Activated CD8-positive, alpha-beta T cell treated with anti-CD3 and anti-CD28 coated beads for 36 hours (primary cell): ENCODE measurements at regions not wholly inside any gene's neighbourhood (a gene's known extent, or its start where the extent isn't known, plus 50 kb on each side); places are given as distances from the start of the nearest gene placed in this dataset.

Experiments used
- ATAC-seq: fragments of 200-7000 bp; cut with Tn5 transposase; one replicate; pipeline ENCODE4 v1.10.0; 2021; ENCODE audit warnings: mild to moderate bottlenecking, moderate library complexity
- CTCF ChIA-PET: fragments of 350-600 bp; sonication (Branson Sonifier 250); formaldehyde crosslinking; loops from one replicate; lab custom pipeline; 2021; ENCODE audit warnings: antibody characterized with exemption; lab: Charles Lee
- POLR2A ChIA-PET: fragments of 350-600 bp; sonication (Branson Sonifier 250); formaldehyde crosslinking; loops from one replicate; lab custom pipeline; 2021; ENCODE audit warnings: antibody characterized with exemption; lab: Charles Lee
- DNase-seq: peaks from one replicate; pipeline ENCODE4 v3.0.0-alpha.2; 2020
- H3K27ac Mint-ChIP-seq: one replicate; pipeline ENCODE4 v1.8.0; 2021; ENCODE audit warnings: mild to moderate bottlenecking, mixed read lengths
- H3K27me3 Mint-ChIP-seq: one replicate; pipeline ENCODE4 v1.8.0; 2021; ENCODE audit warnings: mixed read lengths
- H3K36me3 Mint-ChIP-seq: one replicate; pipeline ENCODE4 v1.8.0; 2021; ENCODE audit warnings: low read depth, mixed read lengths
- H3K4me1 Mint-ChIP-seq: one replicate; pipeline ENCODE4 v1.8.0; 2021; ENCODE audit warnings: low read depth, mixed read lengths
- H3K4me3 Mint-ChIP-seq: one replicate; pipeline ENCODE4 v1.8.0; 2021; ENCODE audit warnings: mild to moderate bottlenecking, moderate library complexity, mixed read lengths
- H3K9me3 Mint-ChIP-seq: one replicate; pipeline ENCODE4 v1.8.0; 2021; ENCODE audit warnings: mixed read lengths
- CTCF ChIP-seq: fragments of 200-600 bp; IDR thresholded peaks from one replicate; pipeline ENCODE4 v1.8.0; 2022; ENCODE audit warnings: antibody characterized with exemption, mild to moderate bottlenecking
- intact Hi-C: fragments of 100-400 bp; cut with micrococcal nuclease; formaldehyde crosslinking; loops from one replicate; pipeline ENCODE4 v1.10.0; 2022

DNA sequence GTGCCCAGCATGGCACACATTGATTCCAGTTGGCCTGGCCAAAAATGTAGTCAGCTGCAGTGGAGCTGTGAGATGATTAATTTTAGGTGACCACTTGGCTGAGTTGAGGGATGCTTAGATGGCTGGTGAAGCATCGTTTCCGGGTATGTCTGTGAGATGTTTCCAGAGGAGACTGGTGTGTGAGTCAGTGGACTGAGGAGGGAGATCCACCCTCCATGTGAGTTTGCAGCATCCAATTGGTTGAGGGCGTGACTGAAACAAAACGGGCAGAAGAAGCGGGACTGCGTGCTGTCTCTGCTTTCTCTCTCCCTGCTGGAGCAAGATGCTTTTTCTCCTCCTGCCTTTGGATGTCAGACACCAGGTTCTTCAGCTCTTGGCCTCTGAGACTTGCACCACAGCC is 68.2 kb upstream of the DSCAM start:
- H3K9me3 Mint-ChIP-seq = peaks cover 5% of the 10 kb centered on the region
- ATAC-seq (no peak), DNase-seq (no peak)
- no peaks in the 10 kb centered on the region for H3K36me3 Mint-ChIP-seq
- no peak overlapping the region for H3K27ac Mint-ChIP-seq
- H3K4me3 Mint-ChIP-seq = no peak overlapping the region
- ChIA-PET CTCF (no interaction called here), POLR2A (no interaction called here)
- TF ChIP-seq CTCF = no peak
- H3K27me3 Mint-ChIP-seq = no peaks in the 10 kb centered on the region
- intact Hi-C loops = no loop called here
- no peaks in the 10 kb centered on the region for H3K4me1 Mint-ChIP-seq

GRCh38 chr21:40923407-40923806 is 76.4 kb upstream of the DSCAM start:
- Mint-ChIP-seq H3K4me1 (no peaks in the 10 kb centered on the region), H3K27ac (no peak overlapping the region), H3K9me3 (peaks cover 5% of the 10 kb centered on the region), H3K4me3 (no peak overlapping the region), H3K36me3 (peaks cover 2% of the 10 kb centered on the region), H3K27me3 (no peaks in the 10 kb centered on the region)
- no peak for TF ChIP-seq CTCF
- ChIA-PET POLR2A (no interaction called here), CTCF (no interaction called here)
- ATAC-seq = no peak
- no peak for DNase-seq
- intact Hi-C loops = no loop called here

- Mint-ChIP-seq H3K27ac (no peak overlapping the region), H3K27me3 (no peaks in the 10 kb centered on the region), H3K4me3 (no peak overlapping the region), H3K9me3 (peaks cover 9% of the 10 kb centered on the region), H3K4me1 (no peaks in the 10 kb centered on the region), H3K36me3 (peaks cover 2% of the 10 kb centered on the region)
- ChIA-PET CTCF (no interaction called here), POLR2A (no interaction called here)
- no peak for TF ChIP-seq CTCF
- ATAC-seq = no peak
- intact Hi-C loops = no loop called here
- DNase-seq = no peak
Observed at GRCh38 chr21:40923901-40924300, 76.9 kb upstream of the DSCAM start.

GRCh38 chr21:40924641-40925040 is 77.7 kb upstream of the DSCAM start:
- no peak overlapping the region for H3K27ac Mint-ChIP-seq
- ATAC-seq = no peak
- H3K4me1 Mint-ChIP-seq = no peaks in the 10 kb centered on the region
- H3K4me3 Mint-ChIP-seq = no peak overlapping the region
- H3K9me3 Mint-ChIP-seq = peaks cover 13% of the 10 kb centered on the region
- H3K27me3 Mint-ChIP-seq = no peaks in the 10 kb centered on the region
- CTCF ChIA-PET = interaction anchor here (0.7 kb wide), 1 partner anchor 21 kb away, joined by 3 read pairs; no protein-coding TSS in a partner anchor
- no peak for TF ChIP-seq CTCF
- intact Hi-C loops = no loop called here
- DNase-seq = no peak
- POLR2A ChIA-PET = no interaction called here
- peaks cover 2% of the 10 kb centered on the region for H3K36me3 Mint-ChIP-seq

GRCh38 chr21:40926238-40926637 is 79.3 kb upstream of the DSCAM start:
- Mint-ChIP-seq H3K27ac (no peak overlapping the region), H3K27me3 (peaks cover 1% of the 10 kb centered on the region), H3K36me3 (peaks cover 2% of the 10 kb centered on the region), H3K4me3 (no peak overlapping the region), H3K9me3 (peaks cover 22% of the 10 kb centered on the region), H3K4me1 (no peaks in the 10 kb centered on the region)
- intact Hi-C loops = no loop called here
- ChIA-PET CTCF (no interaction called here), POLR2A (interaction anchor here (1.1 kb wide), 1 partner anchor 136 kb away, joined by 3 read pairs; no protein-coding TSS in a partner anchor)
- no peak for TF ChIP-seq CTCF
- DNase-seq (no peak), ATAC-seq (no peak)
